ENCODE measurements at regions not wholly inside any gene's neighbourhood (a gene's known extent, or its start where the extent isn't known, plus 50 kb on each side); places are given as distances from the start of the nearest gene placed in this dataset.

- no peak overlapping the region for H3K9ac ChIP-seq (ENCODE audit: low read length in 3 of 3)
- no peaks in the 10 kb centered on the region for H3K27me3 ChIP-seq (ENCODE audit: control insufficient read depth, insufficient read depth, low read length)
- peaks cover 0 to 12% (median 0%) of the 10 kb centered on the region in 3 donors for H3K9me3 ChIP-seq (ENCODE audit: control insufficient read depth in 2 of 3, insufficient read depth in 1 of 3, low read length in 3 of 3)
- no peak for TF ChIP-seq CTCF (IDR thresholded peaks at IDR 0.05; ENCODE audit: borderline replicate concordance, extremely low read depth, insufficient read depth)
- DNase-seq (no peak), FAIRE-seq (no peak)
- intact Hi-C loops (cut with DNase I), result loop anchor here (5.0 kb wide), 1 partner anchor 217 kb away; no protein-coding TSS in a partner anchor
- no peaks in the 10 kb centered on the region for H3K36me3 ChIP-seq (ENCODE audit: control insufficient read depth in 2 of 3, insufficient read depth in 3 of 3, low read length in 3 of 3)
- H3K4me1 ChIP-seq (ENCODE audit: control insufficient read depth in 2 of 3, insufficient read depth in 2 of 3, low read depth in 1 of 3, low read length in 3 of 3), result peaks cover 0 to 3% (median 0%) of the 10 kb centered on the region in 3 donors
- no peak overlapping the region for H3K27ac ChIP-seq (ENCODE audit: low read depth in 2 of 2, low read length in 2 of 2)
- H3K4me3 ChIP-seq (ENCODE audit: low read length in 3 of 3), result no peak overlapping the region
Observed at GRCh38 chr6:166104107-166104506, 63.5 kb downstream of the TBXT start.

- no peak for FAIRE-seq
- intact Hi-C loops (cut with DNase I), result loop anchor here (5.0 kb wide), 1 partner anchor 215 kb away; no protein-coding TSS in a partner anchor
- no peak overlapping the region for H3K4me3 ChIP-seq (ENCODE audit: low read length in 3 of 3)
- TF ChIP-seq CTCF (IDR thresholded peaks at IDR 0.05; ENCODE audit: borderline replicate concordance, extremely low read depth, insufficient read depth), result no peak
- H3K27me3 ChIP-seq (ENCODE audit: control insufficient read depth, insufficient read depth, low read length), result no peaks in the 10 kb centered on the region
- peaks cover 0 to 12% (median 0%) of the 10 kb centered on the region in 3 donors for H3K9me3 ChIP-seq (ENCODE audit: control insufficient read depth in 2 of 3, insufficient read depth in 1 of 3, low read length in 3 of 3)
- peaks cover 0 to 3% (median 0%) of the 10 kb centered on the region in 3 donors for H3K4me1 ChIP-seq (ENCODE audit: control insufficient read depth in 2 of 3, insufficient read depth in 2 of 3, low read depth in 1 of 3, low read length in 3 of 3)
- no peak overlapping the region for H3K27ac ChIP-seq (ENCODE audit: low read depth in 2 of 2, low read length in 2 of 2)
- no peaks in the 10 kb centered on the region for H3K36me3 ChIP-seq (ENCODE audit: control insufficient read depth in 2 of 3, insufficient read depth in 3 of 3, low read length in 3 of 3)
- no peak for DNase-seq
- no peak overlapping the region for H3K9ac ChIP-seq (ENCODE audit: low read length in 3 of 3)
Observed at GRCh38 chr6:166101819-166102419, 65.7 kb downstream of the TBXT start.

GRCh38 chr6:166097914-166098522, 69.6 kb downstream of the TBXT start:
- peak overlapping the region in 1 of 3 donors; percentile 65 for H3K4me3 ChIP-seq (ENCODE audit: low read length in 3 of 3)
- no peak for FAIRE-seq
- intact Hi-C loops (cut with DNase I), result no loop called here

More at GRCh38 chr6:166097914-166098522, 69.6 kb downstream of the TBXT start:
- TF ChIP-seq CTCF (IDR thresholded peaks at IDR 0.05; ENCODE audit: borderline replicate concordance, extremely low read depth, insufficient read depth), result peak; percentile 68
- Histone ChIP-seq H3K9ac (ENCODE audit: low read length in 3 of 3) (no peak overlapping the region), H3K4me1 (ENCODE audit: control insufficient read depth in 2 of 3, insufficient read depth in 2 of 3, low read depth in 1 of 3, low read length in 3 of 3) (peaks cover 0 to 3% (median 0%) of the 10 kb centered on the region in 3 donors), H3K36me3 (ENCODE audit: control insufficient read depth in 2 of 3, insufficient read depth in 3 of 3, low read length in 3 of 3) (no peaks in the 10 kb centered on the region), H3K9me3 (ENCODE audit: control insufficient read depth in 2 of 3, insufficient read depth in 1 of 3, low read length in 3 of 3) (peaks cover 0 to 12% (median 0%) of the 10 kb centered on the region in 3 donors), H3K27me3 (ENCODE audit: control insufficient read depth, insufficient read depth, low read length) (no peaks in the 10 kb centered on the region), H3K27ac (ENCODE audit: low read depth in 2 of 2, low read length in 2 of 2) (no peak overlapping the region)
- peak; percentile 84 to 91 (median 88) for DNase-seq

Data from kidney (tissue), 13 donors.